ENCODE measurements at regions not wholly inside any gene's neighbourhood (a gene's known extent, or its start where the extent isn't known, plus 50 kb on each side); places are given as distances from the start of the nearest gene placed in this dataset.
"Not testable (repeated sequence)": the region's sequence is repeated elsewhere in the genome, so short reads cannot be mapped to it uniquely, and the experiment has no call there.

- H3K36me3 ChIP-seq; H3K9me3 ChIP-seq; DNase-seq; H3K27me3 ChIP-seq; H3K4me1 ChIP-seq; H3K27ac ChIP-seq; H3K4me3 ChIP-seq; ATAC-seq; intact Hi-C loops (cut with DNase I): not testable (repeated sequence)
- WGBS (ENCODE audit: insufficient coverage, low coverage, low lambda C conversion rate, missing lambda C conversion rate): no CpG with 5 or more reads among the region's 6 CpGs
These were observed 61.0 kb downstream of the SPDYE17 start for GRCh38 chr7:76971201-76971600.

GRCh38 chr7:76969892-76970291, 62.3 kb downstream of the SPDYE17 start:
- intact Hi-C loops (cut with DNase I); H3K27ac ChIP-seq; H3K36me3 ChIP-seq; DNase-seq; H3K4me1 ChIP-seq; H3K4me3 ChIP-seq; H3K27me3 ChIP-seq; ATAC-seq; H3K9me3 ChIP-seq: not testable (repeated sequence)
- WGBS (ENCODE audit: insufficient coverage, low coverage, low lambda C conversion rate, missing lambda C conversion rate): no CpG with 5 or more reads among the region's 7 CpGs

GRCh38 chr7:76965731-76966548, 66.2 kb downstream of the SPDYE17 start:
- H3K27ac ChIP-seq; H3K9me3 ChIP-seq; intact Hi-C loops (cut with DNase I); H3K27me3 ChIP-seq; H3K4me3 ChIP-seq; H3K36me3 ChIP-seq; H3K4me1 ChIP-seq: not testable (repeated sequence)
- no CpG with 5 or more reads among the region's 17 CpGs for WGBS (ENCODE audit: insufficient coverage, low coverage, low lambda C conversion rate, missing lambda C conversion rate)
- peak; percentile 92 to 96 (median 94) for ATAC-seq
- peak in 1 of 3 donors; percentile 70 for DNase-seq

GRCh38 chr7:76964050-76964449, 68.1 kb downstream of the SPDYE17 start:
- H3K27me3 ChIP-seq; H3K9me3 ChIP-seq; DNase-seq; H3K36me3 ChIP-seq; H3K4me3 ChIP-seq; intact Hi-C loops (cut with DNase I); H3K4me1 ChIP-seq; H3K27ac ChIP-seq: not testable (repeated sequence)
- WGBS (ENCODE audit: insufficient coverage, low coverage, low lambda C conversion rate, missing lambda C conversion rate): no CpG with 5 or more reads among the region's 8 CpGs
- ATAC-seq: peak in 1 of 4 donors; percentile 3

GRCh38 chr7:76963061-76963460, 69.1 kb downstream of the SPDYE17 start:
- intact Hi-C loops (cut with DNase I); ATAC-seq; H3K36me3 ChIP-seq; H3K4me1 ChIP-seq; H3K4me3 ChIP-seq; DNase-seq; H3K27me3 ChIP-seq; H3K9me3 ChIP-seq; H3K27ac ChIP-seq: not testable (repeated sequence)
- 78% methylated on average over 5 of the region's 7 CpGs for WGBS (ENCODE audit: insufficient coverage, low coverage, low lambda C conversion rate, missing lambda C conversion rate)

- H3K4me3 ChIP-seq; DNase-seq; H3K27me3 ChIP-seq; intact Hi-C loops (cut with DNase I); H3K36me3 ChIP-seq; H3K27ac ChIP-seq; H3K9me3 ChIP-seq; H3K4me1 ChIP-seq: not testable (repeated sequence)
- ATAC-seq: peak; percentile 60 to 74 (median 68)
- WGBS (ENCODE audit: insufficient coverage, low coverage, low lambda C conversion rate, missing lambda C conversion rate): no CpG with 5 or more reads among the region's 16 CpGs
These were observed 71.7 kb downstream of the SPDYE17 start for GRCh38 chr7:76960400-76960986.

GRCh38 chr7:76959573-76960399, 72.4 kb downstream of the SPDYE17 start:
- H3K36me3 ChIP-seq; H3K9me3 ChIP-seq; H3K4me1 ChIP-seq; H3K27me3 ChIP-seq; H3K27ac ChIP-seq; intact Hi-C loops (cut with DNase I); DNase-seq: not testable (repeated sequence)
- peak overlapping the region in 1 of 3 donors; percentile 32 for H3K4me3 ChIP-seq
- no CpG with 5 or more reads among the region's 69 CpGs for WGBS (ENCODE audit: insufficient coverage, low coverage, low lambda C conversion rate, missing lambda C conversion rate)
- ATAC-seq: peak; percentile 96 to 99 (median 98)

GRCh38 chr7:76956531-76956930, 75.6 kb downstream of the SPDYE17 start:
- H3K27ac ChIP-seq; H3K36me3 ChIP-seq; DNase-seq; H3K9me3 ChIP-seq; ATAC-seq; H3K27me3 ChIP-seq; H3K4me3 ChIP-seq; intact Hi-C loops (cut with DNase I); H3K4me1 ChIP-seq: not testable (repeated sequence)
- no CpG with 5 or more reads among the region's 5 CpGs for WGBS (ENCODE audit: insufficient coverage, low coverage, low lambda C conversion rate, missing lambda C conversion rate)

- H3K27me3 ChIP-seq; H3K4me1 ChIP-seq; H3K4me3 ChIP-seq; H3K27ac ChIP-seq; ATAC-seq; H3K9me3 ChIP-seq; intact Hi-C loops (cut with DNase I); DNase-seq; H3K36me3 ChIP-seq: not testable (repeated sequence)
- 70% methylated on average over 2 of the region's 4 CpGs for WGBS (ENCODE audit: insufficient coverage, low coverage, low lambda C conversion rate, missing lambda C conversion rate)
These were observed 77.0 kb downstream of the SPDYE17 start for GRCh38 chr7:76955124-76955523.

- H3K27me3 ChIP-seq; H3K9me3 ChIP-seq; intact Hi-C loops (cut with DNase I); H3K27ac ChIP-seq; H3K4me1 ChIP-seq; H3K4me3 ChIP-seq; DNase-seq; H3K36me3 ChIP-seq; ATAC-seq: not testable (repeated sequence)
These were observed 87.6 kb downstream of the SPDYE17 start for GRCh38 chr7:76944603-76945002.

Data from right lobe of liver (tissue), 6 donors.